Suprapubic skin (tissue), 3 donors: ENCODE measurements at regions not wholly inside any gene's neighbourhood (a gene's known extent, or its start where the extent isn't known, plus 50 kb on each side); places are given as distances from the start of the nearest gene placed in this dataset.

Experiments
- CTCF ChIP-seq, 2 donors: fragments of 200-600 bp in 1 of 2; fragments of 450-650 bp in 1 of 2; sonication (generic) in 1 of 2; IDR thresholded peaks; one replicate each; pipeline ENCODE4 v1.5.1; 2016 to 2019; ENCODE audit warnings: antibody characterized with exemption in 2 of 2, mild to moderate bottlenecking in 1 of 2, moderate library complexity in 1 of 2
- EP300 ChIP-seq: sonication (generic); formaldehyde crosslinking; IDR thresholded peaks from one replicate; pipeline ENCODE4 v1.6.1; 2017; ENCODE audit warnings: antibody characterized with exemption
- POLR2A ChIP-seq, 2 donors: fragments of 450-650 bp; IDR thresholded peaks; one replicate each; pipeline ENCODE4 v1.6.1; 2017; ENCODE audit warnings: antibody characterized with exemption in 2 of 2, mild to moderate bottlenecking in 2 of 2, moderate library complexity in 2 of 2

GRCh38 chr12:116675339-116676107 lies 62.3 kb downstream of the SPRING1 start:
- TF ChIP-seq CTCF (IDR thresholded peaks at IDR 0.05), result no peak
- no peak for TF ChIP-seq POLR2A (IDR thresholded peaks at IDR 0.05)
- no peak for TF ChIP-seq EP300
